ENCODE measurements at regions not wholly inside any gene's neighbourhood (a gene's known extent, or its start where the extent isn't known, plus 50 kb on each side); places are given as distances from the start of the nearest gene placed in this dataset.

DNA sequence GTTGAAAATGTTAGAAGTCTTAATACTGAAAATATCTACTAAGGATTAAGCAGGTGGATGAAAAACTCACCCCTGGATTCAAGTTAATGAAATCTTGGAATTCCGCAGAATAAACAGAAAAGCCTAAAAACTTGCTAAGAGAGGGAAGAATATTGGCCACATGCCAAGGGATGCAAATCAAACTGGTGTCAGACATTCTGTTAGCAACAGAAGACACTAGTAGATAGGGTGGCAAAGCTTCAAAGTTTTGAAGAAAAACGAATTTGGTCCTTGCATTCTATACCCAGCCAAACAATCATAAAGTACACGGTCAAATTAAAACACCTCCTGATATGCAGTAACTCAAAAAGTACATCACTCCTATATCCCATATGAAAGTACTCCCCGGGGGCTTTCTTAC lies 77.1 kb upstream of the ADTRP start:
- TF ChIP-seq, protein P1, sequence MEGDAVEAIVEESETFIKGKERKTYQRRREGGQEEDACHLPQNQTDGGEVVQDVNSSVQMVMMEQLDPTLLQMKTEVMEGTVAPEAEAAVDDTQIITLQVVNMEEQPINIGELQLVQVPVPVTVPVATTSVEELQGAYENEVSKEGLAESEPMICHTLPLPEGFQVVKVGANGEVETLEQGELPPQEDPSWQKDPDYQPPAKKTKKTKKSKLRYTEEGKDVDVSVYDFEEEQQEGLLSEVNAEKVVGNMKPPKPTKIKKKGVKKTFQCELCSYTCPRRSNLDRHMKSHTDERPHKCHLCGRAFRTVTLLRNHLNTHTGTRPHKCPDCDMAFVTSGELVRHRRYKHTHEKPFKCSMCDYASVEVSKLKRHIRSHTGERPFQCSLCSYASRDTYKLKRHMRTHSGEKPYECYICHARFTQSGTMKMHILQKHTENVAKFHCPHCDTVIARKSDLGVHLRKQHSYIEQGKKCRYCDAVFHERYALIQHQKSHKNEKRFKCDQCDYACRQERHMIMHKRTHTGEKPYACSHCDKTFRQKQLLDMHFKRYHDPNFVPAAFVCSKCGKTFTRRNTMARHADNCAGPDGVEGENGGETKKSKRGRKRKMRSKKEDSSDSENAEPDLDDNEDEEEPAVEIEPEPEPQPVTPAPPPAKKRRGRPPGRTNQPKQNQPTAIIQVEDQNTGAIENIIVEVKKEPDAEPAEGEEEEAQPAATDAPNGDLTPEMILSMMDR (IDR thresholded peaks at IDR 0.05; ENCODE audit: unreplicated experiment) = no peak
- no TSS peak for BruUV-seq (replicated peaks)
- Mint-ChIP-seq H3K27me3 (ENCODE audit: insufficient read depth, unreplicated experiment) (no peaks in the 10 kb centered on the region), H3K27ac (ENCODE audit: low read depth, unreplicated experiment) (no peak overlapping the region), H3K36me3 (ENCODE audit: insufficient read depth, unreplicated experiment) (no peaks in the 10 kb centered on the region), H3K4me1 (ENCODE audit: insufficient read depth, unreplicated experiment) (peaks cover 6% of the 10 kb centered on the region), H3K4me3 (ENCODE audit: unreplicated experiment) (no peak overlapping the region), H3K9me3 (ENCODE audit: unreplicated experiment) (peaks cover 5% of the 10 kb centered on the region)
- CTCF ChIA-PET = no interaction called here
- intact Hi-C loops (cut with micrococcal nuclease) = no loop called here
- POLR2A ChIA-PET = interaction anchor here (1.2 kb wide), 1 partner anchor 158 kb away, joined by 3 read pairs; no protein-coding TSS in a partner anchor
- no peak for DNase-seq (ENCODE audit: unreplicated experiment)

DNA sequence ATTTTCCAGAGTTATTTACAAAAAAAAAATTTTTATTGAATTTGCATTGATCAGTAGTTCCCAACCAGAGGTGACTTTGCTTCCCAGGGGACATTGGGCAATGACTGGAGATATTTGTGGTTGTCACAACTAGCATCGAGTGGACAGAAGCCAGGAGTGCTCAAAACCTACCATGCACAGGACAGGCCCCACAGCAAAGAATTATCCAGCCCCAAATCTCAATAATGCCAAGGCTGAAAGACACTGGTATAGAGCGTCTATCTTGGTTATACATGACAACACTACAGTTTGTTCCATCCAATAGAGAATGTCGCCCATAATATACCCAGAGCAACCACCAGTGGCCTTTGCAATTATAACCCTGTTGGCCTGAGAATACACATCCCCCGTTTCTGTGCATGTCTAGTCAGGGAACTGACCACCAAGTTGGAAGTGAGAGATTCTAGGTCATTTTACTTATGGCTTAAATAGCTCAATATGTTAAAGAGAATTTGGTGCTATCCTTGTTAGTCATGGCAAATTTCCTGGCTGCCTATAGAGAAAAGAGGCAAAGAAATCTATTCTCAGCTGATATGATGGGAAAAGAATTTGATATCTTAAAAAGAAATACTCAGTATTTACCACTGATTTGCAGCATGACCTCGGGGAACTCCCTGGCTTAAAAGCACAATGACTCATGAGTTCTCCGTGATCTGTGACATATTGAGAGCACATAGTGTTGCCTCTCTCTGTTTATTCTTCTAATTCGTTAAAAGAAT lies 76.0 kb upstream of the ADTRP start:
- intact Hi-C loops (cut with micrococcal nuclease) = no loop called here
- Mint-ChIP-seq H3K36me3 (ENCODE audit: insufficient read depth, unreplicated experiment) (no peaks in the 10 kb centered on the region), H3K4me1 (ENCODE audit: insufficient read depth, unreplicated experiment) (peaks cover 6% of the 10 kb centered on the region), H3K27me3 (ENCODE audit: insufficient read depth, unreplicated experiment) (no peaks in the 10 kb centered on the region), H3K4me3 (ENCODE audit: unreplicated experiment) (no peak overlapping the region), H3K9me3 (ENCODE audit: unreplicated experiment) (peaks cover 5% of the 10 kb centered on the region), H3K27ac (ENCODE audit: low read depth, unreplicated experiment) (peak overlapping the region; percentile 39)
- TF ChIP-seq, protein P1 (IDR thresholded peaks at IDR 0.05; ENCODE audit: unreplicated experiment) = no peak
- POLR2A ChIA-PET = no interaction called here
- no TSS peak for BruUV-seq (replicated peaks)
- CTCF ChIA-PET = interaction anchor here (1.0 kb wide), 1 partner anchor 156 kb away, joined by 3 read pairs; no protein-coding TSS in a partner anchor
- DNase-seq (ENCODE audit: unreplicated experiment) = peak; percentile 67

DNA sequence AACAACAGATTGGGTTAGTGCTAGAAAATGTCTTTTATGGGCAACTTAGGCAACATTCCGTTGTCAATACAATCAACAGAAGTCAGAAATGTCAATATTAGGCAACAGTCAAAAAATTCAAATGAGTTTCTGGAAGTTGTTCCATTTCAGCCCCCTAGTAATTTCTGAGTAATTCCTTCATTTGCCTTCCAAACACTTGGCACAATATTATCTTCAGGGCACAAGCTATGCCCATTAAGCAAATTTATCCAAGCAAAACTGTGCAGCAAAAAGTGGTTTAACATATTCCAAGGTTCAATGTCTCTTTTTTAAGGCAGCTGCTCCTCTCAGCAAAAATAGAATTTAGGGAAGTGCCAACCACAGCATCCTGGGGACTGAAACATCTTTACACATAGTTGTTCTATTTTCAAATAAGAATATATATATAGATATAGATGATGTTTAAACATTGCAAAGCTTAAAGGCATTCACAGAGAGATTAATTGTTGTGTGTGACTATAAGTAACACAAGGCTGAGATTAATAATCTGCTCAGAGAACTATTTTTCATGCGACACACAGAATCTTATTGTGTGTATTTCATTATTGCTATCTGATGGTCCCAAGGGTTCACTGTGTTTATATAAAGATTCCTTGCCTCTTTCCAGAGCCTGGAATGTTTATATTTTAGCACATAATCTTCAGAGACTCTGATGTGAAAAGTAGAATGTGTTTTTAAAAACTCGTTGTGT lies 75.2 kb upstream of the ADTRP start:
- intact Hi-C loops (cut with micrococcal nuclease) = no loop called here
- Mint-ChIP-seq H3K9me3 (ENCODE audit: unreplicated experiment) (peaks cover 5% of the 10 kb centered on the region), H3K27ac (ENCODE audit: low read depth, unreplicated experiment) (no peak overlapping the region), H3K4me1 (ENCODE audit: insufficient read depth, unreplicated experiment) (peaks cover 6% of the 10 kb centered on the region), H3K4me3 (ENCODE audit: unreplicated experiment) (no peak overlapping the region), H3K27me3 (ENCODE audit: insufficient read depth, unreplicated experiment) (no peaks in the 10 kb centered on the region), H3K36me3 (ENCODE audit: insufficient read depth, unreplicated experiment) (no peaks in the 10 kb centered on the region)
- BruUV-seq (replicated peaks) = no TSS peak
- TF ChIP-seq, protein P1 (IDR thresholded peaks at IDR 0.05; ENCODE audit: unreplicated experiment) = no peak
- no peak for DNase-seq (ENCODE audit: unreplicated experiment)
- ChIA-PET CTCF (interaction anchor here (1.0 kb wide), 1 partner anchor 157 kb away, joined by 3 read pairs; no protein-coding TSS in a partner anchor), POLR2A (no interaction called here)

DNA sequence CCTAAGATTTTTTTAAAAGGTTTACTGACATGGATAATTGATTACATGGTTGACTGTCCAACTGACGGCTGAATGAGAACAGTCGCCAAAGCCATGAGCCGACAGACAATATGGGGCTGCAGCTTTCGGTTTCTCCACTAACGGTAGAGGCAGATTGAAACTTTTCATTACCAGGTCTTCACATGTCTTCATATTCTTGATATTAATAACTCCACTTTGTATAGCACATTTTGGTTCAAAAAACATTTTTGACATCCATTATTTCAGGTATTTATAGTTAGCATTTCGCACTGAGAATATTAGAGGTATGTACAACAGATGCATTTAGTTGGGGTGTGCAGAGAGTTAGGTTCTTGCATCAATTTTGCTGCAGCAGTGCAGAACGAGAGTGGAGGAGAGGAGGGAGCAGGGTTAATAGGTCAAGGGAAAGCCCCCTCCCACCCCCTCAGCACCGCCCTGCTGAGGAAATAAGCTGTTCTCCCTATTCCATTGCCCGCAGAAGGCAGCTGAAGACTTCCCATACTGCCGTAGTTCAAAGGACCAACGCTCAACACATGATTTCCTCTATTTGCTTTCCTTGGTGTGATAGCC lies 73.6 kb upstream of the ADTRP start:
- BruUV-seq (replicated peaks) = no TSS peak
- peaks cover 5% of the 10 kb centered on the region for H3K9me3 Mint-ChIP-seq (ENCODE audit: unreplicated experiment)
- CTCF ChIA-PET = interaction anchor here (0.7 kb wide), 1 partner anchor 83 kb away, joined by 3 read pairs; no protein-coding TSS in a partner anchor
- TF ChIP-seq, protein P1 (IDR thresholded peaks at IDR 0.05; ENCODE audit: unreplicated experiment) = no peak
- intact Hi-C loops (cut with micrococcal nuclease) = no loop called here
- no peak overlapping the region for H3K4me3 Mint-ChIP-seq (ENCODE audit: unreplicated experiment)
- POLR2A ChIA-PET = interaction anchor here (1.3 kb wide), 1 partner anchor 81 kb away, joined by 6 read pairs; no protein-coding TSS in a partner anchor
- DNase-seq (ENCODE audit: unreplicated experiment) = no peak
- H3K4me1 Mint-ChIP-seq (ENCODE audit: insufficient read depth, unreplicated experiment) = peaks cover 6% of the 10 kb centered on the region
- no peak overlapping the region for H3K27ac Mint-ChIP-seq (ENCODE audit: low read depth, unreplicated experiment)
- no peaks in the 10 kb centered on the region for H3K27me3 Mint-ChIP-seq (ENCODE audit: insufficient read depth, unreplicated experiment)
- H3K36me3 Mint-ChIP-seq (ENCODE audit: insufficient read depth, unreplicated experiment) = no peaks in the 10 kb centered on the region

Measured in MCF 10A (cell line).